Fibroblast of lung (primary cell): ENCODE measurements at regions not wholly inside any gene's neighbourhood (a gene's known extent, or its start where the extent isn't known, plus 50 kb on each side); places are given as distances from the start of the nearest gene placed in this dataset.

Source experiments
- CTCF ChIP-seq, 2 donors: IDR thresholded peaks in 1 of 2; conservative IDR thresholded peaks in 1 of 2; 1 replicate in 1 of 2; 2 replicates in 1 of 2; pipeline ENCODE4 v1.5.1; 2011 to 2012; ENCODE audit warnings: low read length in 2 of 2, control low read depth in 1 of 2, inconsistent platforms in 1 of 2, low read depth in 1 of 2, mild to moderate bottlenecking in 1 of 2
- EZH2 ChIP-seq: IDR thresholded peaks from 2 replicates; pipeline ENCODE4 v1.5.1; 2012; ENCODE audit warnings: low read length, control low read depth, mild to moderate bottlenecking; ENCODE audit errors: missing control alignments

GRCh38 chr17:74059479-74060240 is 143.8 kb upstream of the RPL38 start:
- TF ChIP-seq CTCF (conservative IDR thresholded peaks at IDR 0.05 in 1 of 2, IDR thresholded peaks at IDR 0.05 in 1 of 2; ENCODE audit: low read depth in 1 of 2, low read length in 2 of 2) (no peak), EZH2 (no peak)
